PC-3 (cell line): ENCODE measurements at regions not wholly inside any gene's neighbourhood (a gene's known extent, or its start where the extent isn't known, plus 50 kb on each side); places are given as distances from the start of the nearest gene placed in this dataset.

Experiments used
- ATAC-seq: fragments of 200-7000 bp; cut with Tn5 transposase; 2 replicates; pipeline ENCODE4 v1.9.1; 2020; ENCODE audit warnings: mild to moderate bottlenecking, moderate library complexity
- BruUV-seq: library from RNA; stranded (reverse); fragments of 400-500 nt; replicated peaks from 2 replicates; lab custom pipeline; 2021; lab: Mats Ljungman, UMichigan
- CTCF ChIA-PET: fragments of 300-600 bp; sonication (Branson Sonifier 250); formaldehyde crosslinking; loops from one replicate; lab custom pipeline; 2022; ENCODE audit warnings: antibody characterized with exemption; lab: Charles Lee
- POLR2A ChIA-PET: fragments of 300-600 bp; sonication (Branson Sonifier 250); formaldehyde crosslinking; loops from one replicate; lab custom pipeline; 2022; ENCODE audit warnings: antibody characterized with exemption; ENCODE audit not compliant: unreplicated experiment; lab: Charles Lee
- DNase-seq: peaks from one replicate; pipeline ENCODE4 v3.0.0-alpha.2; 2015
- H2AFZ ChIP-seq: fragments of 300-600 bp; sonication (generic); 2 replicates; pipeline ENCODE4 v1.6.0; 2016; ENCODE audit warnings: antibody characterized with exemption, low read length
- H3F3A ChIP-seq: fragments of 300-600 bp; sonication (generic); one replicate; pipeline ENCODE4 v1.6.0; 2017; ENCODE audit warnings: antibody characterized with exemption, low read length, control low read depth, mild to moderate bottlenecking; ENCODE audit not compliant: unreplicated experiment
- H3K27ac ChIP-seq: fragments of 300-600 bp; sonication (generic); 2 replicates; pipeline ENCODE4 v1.5.1; 2016; ENCODE audit warnings: mild to moderate bottlenecking, low read length
- H3K27me3 ChIP-seq: fragments of 300-600 bp; sonication (generic); 2 replicates; pipeline ENCODE4 v1.6.1; 2016; ENCODE audit warnings: low read length, mixed read lengths
- H3K36me3 ChIP-seq: fragments of 300-600 bp; sonication (generic); 2 replicates; pipeline ENCODE4 v1.6.1; 2016; ENCODE audit warnings: low read depth, mixed run types, low read length, mixed read lengths
- H3K4me1 ChIP-seq: fragments of 300-600 bp; sonication (generic); 2 replicates; pipeline ENCODE4 v1.5.1; 2016; ENCODE audit warnings: low read length; ENCODE audit not compliant: insufficient read depth
- H3K4me2 ChIP-seq: fragments of 300-600 bp; sonication (generic); 2 replicates; pipeline ENCODE4 v1.6.0; 2016; ENCODE audit warnings: low read length
- H3K4me3 ChIP-seq: fragments of 300-600 bp; sonication (generic); 2 replicates; pipeline ENCODE4 v1.5.1; 2016; ENCODE audit warnings: mild to moderate bottlenecking, low read length, mixed read lengths
- H3K79me2 ChIP-seq: fragments of 300-600 bp; sonication (generic); 2 replicates; pipeline ENCODE4 v1.6.1; 2017; ENCODE audit warnings: low read length, mixed read lengths
- H3K9ac ChIP-seq: fragments of 300-600 bp; sonication (generic); 2 replicates; pipeline ENCODE4 v1.6.0; 2016; ENCODE audit warnings: mild to moderate bottlenecking, low read length
- H3K9me2 ChIP-seq: fragments of 300-600 bp; sonication (generic); replicated peaks from 2 replicates; pipeline ENCODE4 v1.6.1; 2016; ENCODE audit warnings: mixed run types, low read length, mixed read lengths
- H3K9me3 ChIP-seq: fragments of 300-600 bp; sonication (generic); 2 replicates; pipeline ENCODE4 v1.6.1; 2016; ENCODE audit warnings: low read length, mixed read lengths
- H4K20me1 ChIP-seq: fragments of 300-600 bp; sonication (generic); 2 replicates; pipeline ENCODE4 v1.6.1; 2016; ENCODE audit warnings: low read length, mixed read lengths
- EZH2 ChIP-seq: fragments of 300-600 bp; sonication (generic); IDR thresholded peaks from one replicate; pipeline ENCODE4 v1.6.1; 2017; ENCODE audit warnings: antibody characterized with exemption, mild to moderate bottlenecking, low read length; ENCODE audit not compliant: unreplicated experiment
- EZH2phosphoT487 ChIP-seq: fragments of 300-600 bp; sonication (generic); IDR thresholded peaks from 2 replicates; pipeline ENCODE4 v1.6.1; 2018; ENCODE audit warnings: mild to moderate bottlenecking, antibody characterized with exemption, low read length, borderline replicate concordance
- intact Hi-C: fragments of 100-400 bp; cut with micrococcal nuclease; formaldehyde crosslinking; loops from 2 replicates; pipeline ENCODE4 v1.9.0; 2023
- TF ChIP-seq, protein P1 (sequence below): fragments of 300-600 bp; sonication (generic); conservative IDR thresholded peaks from 2 replicates; pipeline ENCODE4 v1.5.1; 2017; ENCODE audit warnings: antibody characterized with exemption, low read depth, mild to moderate bottlenecking, low read length

- no peaks in the 10 kb centered on the region for H3K36me3 ChIP-seq
- H3K27me3 ChIP-seq, result no peaks in the 10 kb centered on the region
- TF ChIP-seq, protein P1, sequence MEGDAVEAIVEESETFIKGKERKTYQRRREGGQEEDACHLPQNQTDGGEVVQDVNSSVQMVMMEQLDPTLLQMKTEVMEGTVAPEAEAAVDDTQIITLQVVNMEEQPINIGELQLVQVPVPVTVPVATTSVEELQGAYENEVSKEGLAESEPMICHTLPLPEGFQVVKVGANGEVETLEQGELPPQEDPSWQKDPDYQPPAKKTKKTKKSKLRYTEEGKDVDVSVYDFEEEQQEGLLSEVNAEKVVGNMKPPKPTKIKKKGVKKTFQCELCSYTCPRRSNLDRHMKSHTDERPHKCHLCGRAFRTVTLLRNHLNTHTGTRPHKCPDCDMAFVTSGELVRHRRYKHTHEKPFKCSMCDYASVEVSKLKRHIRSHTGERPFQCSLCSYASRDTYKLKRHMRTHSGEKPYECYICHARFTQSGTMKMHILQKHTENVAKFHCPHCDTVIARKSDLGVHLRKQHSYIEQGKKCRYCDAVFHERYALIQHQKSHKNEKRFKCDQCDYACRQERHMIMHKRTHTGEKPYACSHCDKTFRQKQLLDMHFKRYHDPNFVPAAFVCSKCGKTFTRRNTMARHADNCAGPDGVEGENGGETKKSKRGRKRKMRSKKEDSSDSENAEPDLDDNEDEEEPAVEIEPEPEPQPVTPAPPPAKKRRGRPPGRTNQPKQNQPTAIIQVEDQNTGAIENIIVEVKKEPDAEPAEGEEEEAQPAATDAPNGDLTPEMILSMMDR, result no peak
- no peak for TF ChIP-seq EZH2
- TF ChIP-seq EZH2phosphoT487, result no peak
- no peaks in the 10 kb centered on the region for H3K9me2 ChIP-seq
- no peak overlapping the region for H3K4me3 ChIP-seq
- ATAC-seq (no peak), DNase-seq (no peak)
- no peak overlapping the region for H2AFZ ChIP-seq
- H4K20me1 ChIP-seq, result no peaks in the 10 kb centered on the region
- no peaks in the 10 kb centered on the region for H3F3A ChIP-seq
- BruUV-seq, result no TSS peak
- no peak overlapping the region for H3K27ac ChIP-seq
- H3K4me1 ChIP-seq, result peaks cover 9% of the 10 kb centered on the region
- no peaks in the 10 kb centered on the region for H3K9me3 ChIP-seq
- intact Hi-C loops, result no loop called here
- no peak overlapping the region for H3K4me2 ChIP-seq
- H3K9ac ChIP-seq, result no peak overlapping the region
- CTCF ChIA-PET, result no interaction called here
- H3K79me2 ChIP-seq, result no peaks in the 10 kb centered on the region
- POLR2A ChIA-PET, result no interaction called here
Measured at GRCh38 chr2:137842952-137843351, 121.3 kb upstream of the HNMT start.

- Histone ChIP-seq H4K20me1 (no peaks in the 10 kb centered on the region), H3K4me1 (peaks cover 13% of the 10 kb centered on the region), H3K9me2 (no peaks in the 10 kb centered on the region), H3K27ac (no peak overlapping the region), H3K4me3 (no peak overlapping the region), H3K9me3 (no peaks in the 10 kb centered on the region), H3F3A (no peaks in the 10 kb centered on the region), H2AFZ (no peak overlapping the region), H3K79me2 (no peaks in the 10 kb centered on the region), H3K9ac (no peak overlapping the region), H3K27me3 (peaks cover 4% of the 10 kb centered on the region), H3K4me2 (no peak overlapping the region), H3K36me3 (no peaks in the 10 kb centered on the region)
- POLR2A ChIA-PET, result no interaction called here
- intact Hi-C loops, result no loop called here
- no peak for DNase-seq
- TF ChIP-seq, protein P1, result no peak
- TF ChIP-seq EZH2phosphoT487 (no peak), EZH2 (no peak)
- ATAC-seq, result no peak
- BruUV-seq, result no TSS peak
- CTCF ChIA-PET, result no interaction called here
Measured at GRCh38 chr2:137845422-137845821, 118.9 kb upstream of the HNMT start.

GRCh38 chr2:137846993-137847392 is 117.3 kb upstream of the HNMT start:
- DNase-seq (peak; percentile 7), ATAC-seq (no peak)
- no peak overlapping the region for H3K4me3 ChIP-seq
- BruUV-seq, result no TSS peak
- TF ChIP-seq EZH2, result no peak
- no peak for TF ChIP-seq EZH2phosphoT487
- TF ChIP-seq, protein P1, result no peak
- POLR2A ChIA-PET, result no interaction called here
- H3K79me2 ChIP-seq, result no peaks in the 10 kb centered on the region
- H3K27me3 ChIP-seq, result peaks cover 4% of the 10 kb centered on the region
- H3F3A ChIP-seq, result no peaks in the 10 kb centered on the region
- H3K9me2 ChIP-seq, result no peaks in the 10 kb centered on the region
- intact Hi-C loops, result no loop called here
- H3K36me3 ChIP-seq, result no peaks in the 10 kb centered on the region
- no peak overlapping the region for H3K27ac ChIP-seq
- H2AFZ ChIP-seq, result no peak overlapping the region
- peaks cover 13% of the 10 kb centered on the region for H3K4me1 ChIP-seq
- peak overlapping the region; percentile 45 for H3K4me2 ChIP-seq
- H4K20me1 ChIP-seq, result no peaks in the 10 kb centered on the region
- H3K9ac ChIP-seq, result no peak overlapping the region
- H3K9me3 ChIP-seq, result no peaks in the 10 kb centered on the region
- CTCF ChIA-PET, result no interaction called here
